ENCODE measurements at regions not wholly inside any gene's neighbourhood (a gene's known extent, or its start where the extent isn't known, plus 50 kb on each side); places are given as distances from the start of the nearest gene placed in this dataset.

DNA sequence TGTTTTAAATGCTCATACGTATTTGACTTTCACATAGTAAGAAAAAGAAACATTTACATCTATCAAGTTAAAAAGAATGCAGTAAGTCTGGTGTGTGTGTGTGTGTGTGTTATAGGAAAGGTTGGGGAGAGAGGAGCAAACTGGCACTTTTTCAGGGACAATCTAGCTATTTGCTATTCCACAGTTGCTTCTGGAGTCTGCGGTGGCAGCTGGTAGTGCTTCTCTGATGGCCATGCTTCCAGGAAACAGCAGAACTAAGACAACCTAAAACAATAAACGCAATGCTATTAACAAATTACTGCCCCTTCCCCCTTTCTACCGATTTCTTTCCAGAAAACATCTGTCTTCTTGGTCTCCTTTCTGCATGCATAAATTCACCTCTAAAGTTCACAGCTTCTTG, 70.0 kb upstream of the CDH10 start:
- TF ChIP-seq, protein P1, sequence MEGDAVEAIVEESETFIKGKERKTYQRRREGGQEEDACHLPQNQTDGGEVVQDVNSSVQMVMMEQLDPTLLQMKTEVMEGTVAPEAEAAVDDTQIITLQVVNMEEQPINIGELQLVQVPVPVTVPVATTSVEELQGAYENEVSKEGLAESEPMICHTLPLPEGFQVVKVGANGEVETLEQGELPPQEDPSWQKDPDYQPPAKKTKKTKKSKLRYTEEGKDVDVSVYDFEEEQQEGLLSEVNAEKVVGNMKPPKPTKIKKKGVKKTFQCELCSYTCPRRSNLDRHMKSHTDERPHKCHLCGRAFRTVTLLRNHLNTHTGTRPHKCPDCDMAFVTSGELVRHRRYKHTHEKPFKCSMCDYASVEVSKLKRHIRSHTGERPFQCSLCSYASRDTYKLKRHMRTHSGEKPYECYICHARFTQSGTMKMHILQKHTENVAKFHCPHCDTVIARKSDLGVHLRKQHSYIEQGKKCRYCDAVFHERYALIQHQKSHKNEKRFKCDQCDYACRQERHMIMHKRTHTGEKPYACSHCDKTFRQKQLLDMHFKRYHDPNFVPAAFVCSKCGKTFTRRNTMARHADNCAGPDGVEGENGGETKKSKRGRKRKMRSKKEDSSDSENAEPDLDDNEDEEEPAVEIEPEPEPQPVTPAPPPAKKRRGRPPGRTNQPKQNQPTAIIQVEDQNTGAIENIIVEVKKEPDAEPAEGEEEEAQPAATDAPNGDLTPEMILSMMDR (IDR thresholded peaks at IDR 0.05) = no peak
- TF ChIP-seq TCF12 (IDR thresholded peaks at IDR 0.05) (no peak), EP300 (IDR thresholded peaks at IDR 0.05; ENCODE audit: borderline replicate concordance in 1 of 2, low read depth in 1 of 2, low read length in 1 of 2) (no peak), TAF1 (IDR thresholded peaks at IDR 0.05; ENCODE audit: borderline replicate concordance, low read depth, low read length) (no peak), YY1 (IDR thresholded peaks at IDR 0.05; ENCODE audit: low read depth) (no peak), POLR2AphosphoS5 (IDR thresholded peaks at IDR 0.05; ENCODE audit: low read depth, low read length) (no peak), EZH2phosphoT487 (IDR thresholded peaks at IDR 0.05; ENCODE audit: borderline replicate concordance, low read depth) (no peak), RFX5 (IDR thresholded peaks at IDR 0.05; ENCODE audit: low read length) (no peak), JUND (IDR thresholded peaks at IDR 0.05) (no peak), NRF1 (IDR thresholded peaks at IDR 0.05; ENCODE audit: low read depth, low read length) (no peak), MEF2A (IDR thresholded peaks at IDR 0.05; ENCODE audit: borderline replicate concordance, low read depth) (no peak)
- TF ChIP-seq, protein P2, sequence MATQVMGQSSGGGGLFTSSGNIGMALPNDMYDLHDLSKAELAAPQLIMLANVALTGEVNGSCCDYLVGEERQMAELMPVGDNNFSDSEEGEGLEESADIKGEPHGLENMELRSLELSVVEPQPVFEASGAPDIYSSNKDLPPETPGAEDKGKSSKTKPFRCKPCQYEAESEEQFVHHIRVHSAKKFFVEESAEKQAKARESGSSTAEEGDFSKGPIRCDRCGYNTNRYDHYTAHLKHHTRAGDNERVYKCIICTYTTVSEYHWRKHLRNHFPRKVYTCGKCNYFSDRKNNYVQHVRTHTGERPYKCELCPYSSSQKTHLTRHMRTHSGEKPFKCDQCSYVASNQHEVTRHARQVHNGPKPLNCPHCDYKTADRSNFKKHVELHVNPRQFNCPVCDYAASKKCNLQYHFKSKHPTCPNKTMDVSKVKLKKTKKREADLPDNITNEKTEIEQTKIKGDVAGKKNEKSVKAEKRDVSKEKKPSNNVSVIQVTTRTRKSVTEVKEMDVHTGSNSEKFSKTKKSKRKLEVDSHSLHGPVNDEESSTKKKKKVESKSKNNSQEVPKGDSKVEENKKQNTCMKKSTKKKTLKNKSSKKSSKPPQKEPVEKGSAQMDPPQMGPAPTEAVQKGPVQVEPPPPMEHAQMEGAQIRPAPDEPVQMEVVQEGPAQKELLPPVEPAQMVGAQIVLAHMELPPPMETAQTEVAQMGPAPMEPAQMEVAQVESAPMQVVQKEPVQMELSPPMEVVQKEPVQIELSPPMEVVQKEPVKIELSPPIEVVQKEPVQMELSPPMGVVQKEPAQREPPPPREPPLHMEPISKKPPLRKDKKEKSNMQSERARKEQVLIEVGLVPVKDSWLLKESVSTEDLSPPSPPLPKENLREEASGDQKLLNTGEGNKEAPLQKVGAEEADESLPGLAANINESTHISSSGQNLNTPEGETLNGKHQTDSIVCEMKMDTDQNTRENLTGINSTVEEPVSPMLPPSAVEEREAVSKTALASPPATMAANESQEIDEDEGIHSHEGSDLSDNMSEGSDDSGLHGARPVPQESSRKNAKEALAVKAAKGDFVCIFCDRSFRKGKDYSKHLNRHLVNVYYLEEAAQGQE (IDR thresholded peaks at IDR 0.05; ENCODE audit: low read depth, low read length) = no peak
- TF ChIP-seq, protein P3, sequence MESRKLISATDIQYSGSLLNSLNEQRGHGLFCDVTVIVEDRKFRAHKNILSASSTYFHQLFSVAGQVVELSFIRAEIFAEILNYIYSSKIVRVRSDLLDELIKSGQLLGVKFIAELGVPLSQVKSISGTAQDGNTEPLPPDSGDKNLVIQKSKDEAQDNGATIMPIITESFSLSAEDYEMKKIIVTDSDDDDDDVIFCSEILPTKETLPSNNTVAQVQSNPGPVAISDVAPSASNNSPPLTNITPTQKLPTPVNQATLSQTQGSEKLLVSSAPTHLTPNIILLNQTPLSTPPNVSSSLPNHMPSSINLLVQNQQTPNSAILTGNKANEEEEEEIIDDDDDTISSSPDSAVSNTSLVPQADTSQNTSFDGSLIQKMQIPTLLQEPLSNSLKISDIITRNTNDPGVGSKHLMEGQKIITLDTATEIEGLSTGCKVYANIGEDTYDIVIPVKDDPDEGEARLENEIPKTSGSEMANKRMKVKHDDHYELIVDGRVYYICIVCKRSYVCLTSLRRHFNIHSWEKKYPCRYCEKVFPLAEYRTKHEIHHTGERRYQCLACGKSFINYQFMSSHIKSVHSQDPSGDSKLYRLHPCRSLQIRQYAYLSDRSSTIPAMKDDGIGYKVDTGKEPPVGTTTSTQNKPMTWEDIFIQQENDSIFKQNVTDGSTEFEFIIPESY (IDR thresholded peaks at IDR 0.05; ENCODE audit: borderline replicate concordance, low read depth) = no peak
- TF ChIP-seq, protein P4, sequence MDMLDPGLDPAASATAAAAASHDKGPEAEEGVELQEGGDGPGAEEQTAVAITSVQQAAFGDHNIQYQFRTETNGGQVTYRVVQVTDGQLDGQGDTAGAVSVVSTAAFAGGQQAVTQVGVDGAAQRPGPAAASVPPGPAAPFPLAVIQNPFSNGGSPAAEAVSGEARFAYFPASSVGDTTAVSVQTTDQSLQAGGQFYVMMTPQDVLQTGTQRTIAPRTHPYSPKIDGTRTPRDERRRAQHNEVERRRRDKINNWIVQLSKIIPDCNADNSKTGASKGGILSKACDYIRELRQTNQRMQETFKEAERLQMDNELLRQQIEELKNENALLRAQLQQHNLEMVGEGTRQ (IDR thresholded peaks at IDR 0.05; ENCODE audit: borderline replicate concordance, low read depth, low read length) = no peak

All from SK-N-SH (cell line).